SW480 (cell line): ENCODE measurements at regions not wholly inside any gene's neighbourhood (a gene's known extent, or its start where the extent isn't known, plus 50 kb on each side); places are given as distances from the start of the nearest gene placed in this dataset.

Experiments
- DNase-seq: peaks from one replicate; pipeline ENCODE4 v3.0.0-alpha.2; 2016; ENCODE audit warnings: low spot score

DNA sequence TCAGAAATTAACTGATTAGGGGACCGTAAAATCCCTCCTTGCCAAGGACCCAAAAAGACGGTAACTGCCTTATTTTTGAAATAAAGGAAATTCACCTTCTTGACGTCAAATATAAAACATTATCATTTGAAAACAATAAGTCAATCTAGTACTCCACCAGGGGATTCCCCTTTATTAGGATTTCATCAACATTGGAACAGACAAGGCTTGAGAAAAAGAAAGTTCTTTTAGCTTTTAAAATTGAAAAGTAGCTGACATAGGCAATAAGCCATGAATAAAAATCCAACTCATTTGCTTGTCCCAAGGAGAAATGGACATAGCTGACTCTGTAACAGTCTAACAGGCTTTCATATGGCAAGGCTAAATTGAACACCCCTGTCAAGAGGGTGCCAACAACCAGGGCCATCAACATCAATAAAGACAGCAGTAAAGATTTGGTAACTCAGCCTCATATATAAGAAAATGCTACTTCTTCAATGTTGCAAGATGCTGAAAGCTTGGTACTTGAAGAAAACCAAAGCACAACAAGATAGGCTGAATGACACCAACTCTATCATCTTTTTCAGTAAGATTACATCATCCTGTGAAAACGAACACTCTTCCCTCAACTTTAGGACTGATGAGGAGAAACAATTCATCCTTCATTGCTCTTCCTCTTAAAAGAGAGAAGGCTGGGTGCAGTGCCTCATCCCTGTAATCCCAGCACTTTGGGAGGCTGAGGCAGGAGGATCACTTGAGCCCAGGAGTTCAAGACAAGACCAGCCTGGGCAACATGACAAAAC lies 121.0 kb upstream of the PRDM1 start:
- no peak for DNase-seq

DNA sequence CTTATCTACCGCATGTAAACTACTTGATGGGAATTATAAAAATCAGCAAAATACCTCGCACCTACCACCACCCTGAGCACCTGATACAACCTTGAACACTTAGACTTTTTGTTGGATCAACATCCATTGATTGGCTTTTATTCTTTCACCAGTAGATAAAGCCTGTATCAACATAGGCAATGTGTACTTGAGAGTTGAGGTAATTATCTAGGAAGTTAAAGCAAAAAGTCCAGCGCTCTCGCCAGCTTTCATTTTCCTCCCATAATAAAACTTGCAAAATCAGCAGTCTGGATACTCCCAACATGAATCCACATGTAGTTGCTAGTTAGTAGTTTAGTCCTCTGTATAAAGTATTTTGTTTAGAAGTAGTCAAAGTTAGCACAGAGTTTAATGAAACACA lies 132.0 kb upstream of the PRDM1 start:
- DNase-seq = no peak

DNA sequence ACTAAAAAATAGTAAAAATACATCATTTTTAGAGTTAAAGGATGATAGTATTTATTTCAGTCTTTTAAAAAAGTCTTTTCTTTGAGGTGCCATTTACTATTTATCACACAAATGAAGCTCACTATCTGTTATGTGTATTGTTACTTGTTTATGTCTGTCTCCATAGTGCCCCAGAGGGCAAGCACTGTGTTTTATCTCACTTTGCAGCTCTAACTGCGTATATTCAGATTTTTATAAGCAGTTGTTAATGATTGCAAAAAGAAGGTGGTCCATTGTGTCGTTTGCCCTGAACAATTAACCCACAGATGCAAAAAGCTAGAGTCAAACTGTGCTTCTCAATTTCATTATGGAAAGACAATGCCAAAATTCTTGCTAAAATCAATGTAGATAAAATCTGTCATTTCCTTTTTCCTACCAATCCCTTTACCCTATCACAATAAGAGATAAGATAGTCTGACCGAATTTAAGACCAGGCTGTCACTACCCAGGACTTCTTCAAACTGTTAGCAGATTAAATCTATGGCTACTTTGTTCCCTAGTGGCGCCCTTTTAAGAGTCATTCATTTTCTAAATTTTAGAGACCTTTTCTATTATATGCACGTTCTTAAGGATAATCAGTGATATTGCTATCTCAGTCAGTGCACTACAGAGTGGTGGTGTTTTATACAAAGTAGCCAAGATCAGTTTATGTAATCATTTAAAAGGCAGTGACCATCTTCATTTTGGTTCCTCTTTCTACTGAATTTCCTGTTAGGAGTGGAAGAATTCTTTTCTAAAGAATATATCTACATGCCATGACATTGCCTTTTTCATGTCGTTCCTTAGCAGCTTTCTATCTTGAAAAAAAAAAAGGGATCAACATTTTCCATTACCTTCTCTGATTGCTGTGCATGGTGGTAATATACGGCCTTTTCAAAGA lies 133.1 kb upstream of the PRDM1 start:
- no peak for DNase-seq

DNA sequence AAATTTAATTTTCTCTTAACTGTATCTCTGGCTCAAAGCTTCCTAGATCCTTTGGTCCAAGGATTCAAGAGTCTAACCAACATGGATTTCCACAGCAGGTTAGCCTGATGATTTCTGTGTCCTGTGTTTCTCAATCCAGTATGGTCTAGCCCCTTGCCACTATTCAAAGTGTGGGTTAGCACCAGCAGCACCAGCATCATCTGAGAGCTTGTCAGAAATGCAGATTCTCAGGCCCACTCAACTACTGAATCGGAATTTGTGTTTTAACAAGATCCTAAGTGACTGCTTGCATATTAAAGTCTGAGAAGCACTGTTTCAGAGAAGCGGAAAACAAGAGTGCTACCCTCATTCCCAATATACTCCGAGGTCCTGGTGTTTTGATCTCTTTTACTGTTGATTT lies 133.8 kb upstream of the PRDM1 start:
- no peak for DNase-seq

DNA sequence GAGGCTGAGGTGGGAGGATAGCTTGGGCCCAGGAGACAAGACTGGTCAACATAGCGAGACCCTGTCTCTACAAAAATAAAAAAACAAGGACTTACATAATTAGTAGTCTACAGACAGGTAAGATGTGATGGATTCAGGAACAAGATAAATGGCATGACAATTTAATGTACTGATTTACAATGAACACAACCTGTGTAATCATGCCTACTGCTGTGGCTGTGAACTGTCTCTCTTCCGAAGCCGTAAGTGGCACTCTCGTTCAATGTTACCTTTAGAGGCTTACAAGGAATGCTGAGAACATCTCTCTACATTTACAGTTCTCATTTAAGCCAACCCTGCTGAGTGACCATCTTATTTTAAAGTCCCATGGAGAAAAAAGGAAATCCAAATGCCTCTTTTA lies 134.8 kb upstream of the PRDM1 start:
- DNase-seq = no peak

- DNase-seq = no peak
Measured at GRCh38 chr6:105949869-105950268, 136.3 kb upstream of the PRDM1 start.

DNA sequence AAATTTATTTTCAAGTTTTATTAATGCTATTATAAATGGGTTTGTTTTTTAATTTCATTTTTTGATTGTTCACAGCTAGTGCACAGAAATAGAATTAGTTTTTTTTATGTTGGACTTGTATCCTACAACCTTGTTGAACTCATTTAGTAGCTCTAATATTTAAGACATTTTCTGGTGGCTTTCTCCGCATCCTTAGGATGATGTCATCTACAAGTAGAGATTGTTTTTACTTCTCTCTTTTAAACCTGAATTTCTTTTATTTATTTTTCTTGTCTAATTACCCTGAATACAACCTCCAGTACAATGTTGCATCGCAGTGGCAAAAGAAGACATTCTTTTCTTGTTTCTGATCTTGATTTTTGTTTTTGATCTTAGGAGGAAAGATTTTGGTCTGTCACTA lies 142.6 kb upstream of the PRDM1 start:
- no peak for DNase-seq

DNA sequence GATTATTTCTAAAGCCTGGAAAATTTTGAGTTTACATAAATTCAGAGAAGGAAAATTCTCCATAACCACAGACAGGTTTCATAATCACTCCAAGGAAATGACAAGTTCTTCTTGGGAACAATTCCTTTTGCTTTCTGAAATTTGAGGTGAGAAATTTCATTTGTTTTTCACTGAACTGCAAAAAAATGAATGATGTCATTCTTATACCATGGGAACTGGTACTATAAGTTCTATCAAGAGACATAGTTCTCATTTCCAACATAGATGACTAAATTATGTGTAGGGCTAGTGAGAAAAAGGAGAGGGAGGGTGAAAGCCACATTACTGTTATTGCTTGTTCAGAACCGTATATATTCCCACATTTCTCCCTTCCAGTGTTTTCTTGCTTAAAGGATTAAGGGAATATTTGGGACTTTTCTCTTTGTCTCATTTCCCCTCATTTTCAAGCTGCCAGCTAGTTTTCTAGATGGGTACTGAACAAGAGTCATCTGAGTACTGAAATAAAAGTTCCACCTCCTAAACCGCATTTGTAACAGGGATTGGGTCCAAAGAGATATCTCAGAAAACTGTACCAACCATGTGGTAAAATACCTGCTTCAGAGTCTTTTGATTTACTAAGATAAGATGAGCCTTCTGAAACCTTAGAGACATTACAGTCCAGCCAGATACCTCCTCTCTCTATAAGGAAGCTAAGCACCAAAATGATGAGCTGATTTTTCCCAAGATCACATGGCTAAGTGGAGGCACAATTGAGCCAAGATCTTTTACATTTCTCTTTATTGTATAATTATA lies 144.3 kb upstream of the PRDM1 start:
- no peak for DNase-seq

- no peak for DNase-seq
Measured at GRCh38 chr6:105940990-105941389, 145.1 kb upstream of the PRDM1 start.

GRCh38 chr6:105936972-105937371 lies 149.2 kb upstream of the PRDM1 start:
- no peak for DNase-seq

GRCh38 chr6:105935416-105935815 lies 150.7 kb upstream of the PRDM1 start:
- no peak for DNase-seq

GRCh38 chr6:105934708-105935107 lies 151.4 kb upstream of the PRDM1 start:
- DNase-seq = no peak

DNA sequence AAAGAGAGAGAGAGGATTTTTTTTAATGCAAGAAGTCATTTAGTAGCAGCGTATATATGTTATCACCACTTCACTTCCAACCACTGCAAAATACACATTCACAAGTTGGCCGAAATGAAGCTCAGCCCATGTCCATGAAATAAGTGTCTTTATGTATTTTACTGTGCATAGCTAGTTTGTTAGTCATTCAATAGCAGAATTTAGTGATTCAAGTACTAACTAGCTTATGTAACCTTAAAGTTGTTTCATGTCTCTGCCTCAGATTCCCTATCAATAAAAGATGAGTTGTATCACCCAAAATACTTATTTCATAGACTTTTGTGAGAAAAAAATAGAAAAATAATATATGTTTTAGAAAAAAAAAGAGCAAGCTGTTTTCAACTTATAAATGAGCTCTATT lies 153.7 kb upstream of the PRDM1 start:
- DNase-seq = no peak

DNA sequence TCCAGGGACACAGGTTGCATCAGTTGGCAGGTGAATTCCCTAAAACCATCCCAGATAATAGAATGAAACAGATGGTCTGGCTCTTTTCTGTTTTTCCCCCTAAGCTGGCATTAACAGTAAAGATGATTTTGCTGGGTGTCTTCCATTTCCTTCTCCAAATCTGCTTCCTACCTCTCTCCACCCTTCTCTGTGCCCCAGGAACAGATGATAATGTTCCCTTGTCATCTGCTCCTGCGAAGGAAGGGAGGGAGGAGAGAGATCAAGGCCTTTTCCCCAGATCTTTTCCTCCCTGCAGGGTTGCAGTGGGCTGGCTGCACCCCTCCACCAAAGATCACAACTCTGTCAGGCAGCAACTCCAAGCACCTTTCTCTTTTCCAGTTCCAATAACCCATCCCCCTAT lies 156.5 kb upstream of the PRDM1 start:
- DNase-seq = no peak

- DNase-seq = no peak
Measured at GRCh38 chr6:105926318-105926717, 159.8 kb upstream of the PRDM1 start.

DNA sequence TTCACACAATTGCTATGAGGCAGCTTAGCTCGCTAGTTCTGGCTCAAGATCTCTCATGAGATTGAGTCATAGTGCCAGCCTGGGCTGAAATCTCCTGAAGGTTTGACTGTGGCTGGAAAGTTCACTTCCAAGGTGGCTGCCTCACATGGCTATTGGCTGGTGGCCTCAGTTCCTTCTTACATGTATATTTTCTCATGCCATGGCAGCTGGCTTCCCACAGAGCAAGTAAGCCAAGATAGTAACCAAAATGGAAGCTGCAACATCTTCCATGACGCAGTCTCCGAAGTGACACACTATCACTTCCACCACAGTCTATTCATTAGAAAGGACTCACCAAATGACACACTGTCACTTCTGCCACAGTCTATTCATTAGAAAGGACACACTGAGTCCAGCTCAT lies 160.4 kb upstream of the PRDM1 start:
- no peak for DNase-seq

DNA sequence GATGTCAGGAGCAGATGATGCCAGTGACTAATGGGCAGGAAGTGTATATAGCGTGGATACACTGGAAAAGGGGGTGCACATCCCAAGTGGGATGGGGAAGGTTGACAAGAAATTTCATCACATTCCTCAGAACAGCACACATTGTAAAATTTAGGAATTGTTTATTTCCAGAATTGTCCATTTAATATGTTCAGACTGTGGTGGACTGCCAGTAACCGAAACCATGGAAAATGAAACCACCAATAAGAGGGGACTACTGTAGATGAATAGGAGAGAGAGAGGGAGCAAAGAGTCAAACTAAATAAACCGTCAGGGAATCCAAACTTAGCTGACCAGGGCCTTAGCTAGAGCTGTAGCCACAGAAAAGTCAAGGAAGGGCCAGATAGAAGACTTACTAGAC lies 164.4 kb upstream of the PRDM1 start:
- DNase-seq = no peak

GRCh38 chr6:105920071-105920470 lies 166.1 kb upstream of the PRDM1 start:
- no peak for DNase-seq

- DNase-seq = no peak
Measured at GRCh38 chr6:105917038-105917695, 169.0 kb upstream of the PRDM1 start.

DNA sequence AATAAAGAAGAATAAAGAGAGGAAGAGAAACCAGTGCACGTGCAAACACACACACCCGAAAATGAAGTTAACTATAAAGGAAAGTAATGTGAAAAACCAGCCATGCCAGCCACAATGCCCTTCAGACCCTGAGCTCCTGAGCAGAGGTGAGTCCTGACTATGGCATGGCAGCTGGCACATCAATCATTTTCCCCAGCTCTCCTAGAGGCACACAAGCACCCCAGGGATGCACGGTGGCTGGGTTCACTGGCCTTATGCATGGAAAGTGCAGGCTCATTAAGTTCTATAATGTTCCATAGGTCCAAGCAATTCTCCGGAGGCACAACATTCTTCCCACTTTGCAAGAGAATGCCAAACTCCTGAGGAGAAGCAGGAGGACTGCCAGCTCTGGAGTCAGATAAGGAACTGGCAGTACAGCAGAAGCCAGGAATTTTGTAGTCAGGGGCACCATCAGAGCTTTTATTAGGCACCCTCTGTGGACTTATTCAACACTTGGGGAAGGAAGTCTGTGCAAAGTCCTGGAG lies 175.0 kb upstream of the PRDM1 start:
- DNase-seq = no peak

DNA sequence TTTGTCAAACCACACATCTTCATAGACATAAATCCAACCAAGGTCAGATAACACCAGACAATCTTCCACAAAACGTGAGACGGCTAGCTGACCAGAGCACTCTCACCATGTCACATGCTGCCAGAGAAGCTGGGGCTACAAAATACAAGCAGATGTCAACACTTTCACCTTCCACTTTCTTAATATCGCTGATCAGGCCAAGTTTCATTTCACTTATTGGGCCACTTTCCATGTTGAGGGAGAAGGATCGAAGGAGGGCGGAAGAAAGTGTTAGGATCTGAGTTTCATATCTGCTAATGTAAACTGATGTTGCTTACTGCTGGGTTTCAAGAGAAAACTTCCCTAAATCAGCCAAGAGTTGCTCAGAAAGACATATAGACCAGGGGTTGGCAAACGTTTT lies 177.0 kb upstream of the PRDM1 start:
- no peak for DNase-seq

GRCh38 chr6:105907991-105908390 lies 178.1 kb upstream of the PRDM1 start:
- DNase-seq = no peak
